SK-N-SH (cell line): ENCODE measurements at regions not wholly inside any gene's neighbourhood (a gene's known extent, or its start where the extent isn't known, plus 50 kb on each side); places are given as distances from the start of the nearest gene placed in this dataset.
"Not testable (repeated sequence)": the region's sequence is repeated elsewhere in the genome, so short reads cannot be mapped to it uniquely, and the experiment has no call there.

Experiments used
- CTCF ChIA-PET: fragments of 300-600, 350-600 bp; formaldehyde crosslinking; extraction: SDS; loops from one replicate; lab custom pipeline; 2021; lab: Yijun Ruan, JAX
- POLR2A ChIA-PET: fragments of 350-600 bp; sonication (Branson Sonifier 250); formaldehyde crosslinking; extraction: SDS; loops from one replicate; lab custom pipeline; 2020; ENCODE audit warnings: antibody characterized with exemption, inconsistent platforms; lab: Yijun Ruan, JAX
- DNase-seq: peaks from one replicate; pipeline ENCODE4 v3.0.0; 2012
- H2AFZ ChIP-seq: fragments of 200-600 bp; sonication (generic); 2 replicates; pipeline ENCODE4 v1.8.1; 2016; ENCODE audit warnings: antibody characterized with exemption, mild to moderate bottlenecking, low read depth
- H3F3A ChIP-seq: fragments of 200-600 bp; sonication (generic); replicated peaks from 2 replicates; pipeline ENCODE3; 2016; ENCODE audit warnings: antibody characterized with exemption, mild to moderate bottlenecking; ENCODE audit not compliant: insufficient read depth
- H3K27ac ChIP-seq, 2 experiments: fragments of 200-500 bp in 1 of 2; fragments of 200-600 bp in 1 of 2; sonication (Bioruptor generic) in 1 of 2; sonication (generic), shearing (Covaris generic) in 1 of 2; 2 replicates each; pipeline versions ENCODE4 v1.5.1 to v1.6.1; 2014 to 2016; ENCODE audit warnings: low read depth in 2 of 2, inconsistent platforms in 1 of 2, low read length in 1 of 2, mild to moderate bottlenecking in 1 of 2, mixed read lengths in 1 of 2
- H3K27me3 ChIP-seq: fragments of 200-600 bp; sonication (generic), shearing (Covaris generic); 2 replicates; pipeline ENCODE4 v1.6.1; 2016; ENCODE audit warnings: mixed run types; ENCODE audit not compliant: insufficient read depth
- H3K36me3 ChIP-seq, 2 experiments: fragments of 200-500 bp in 1 of 2; fragments of 200-600 bp in 1 of 2; sonication (Bioruptor generic) in 1 of 2; sonication (generic) in 1 of 2; replicated peaks in 1 of 2; 2 replicates each; pipeline versions ENCODE3 to v1.5.1; 2014 to 2016; ENCODE audit warnings: low read length in 1 of 2, mild to moderate bottlenecking in 1 of 2; ENCODE audit not compliant: insufficient read depth in 2 of 2, control insufficient read depth in 1 of 2
- H3K4me1 ChIP-seq, 2 experiments: fragments of 200-500 bp in 1 of 2; fragments of 200-600 bp in 1 of 2; sonication (Bioruptor generic) in 1 of 2; sonication (generic), shearing (Covaris generic) in 1 of 2; 2 replicates each; pipeline versions ENCODE4 v1.5.1 to v1.6.1; 2014 to 2016; ENCODE audit warnings: low read depth in 1 of 2, low read length in 1 of 2, mixed run types in 1 of 2; ENCODE audit not compliant: insufficient read depth in 2 of 2, control insufficient read depth in 1 of 2
- H3K4me2 ChIP-seq: fragments of 200-600 bp; sonication (generic), shearing (Covaris generic); 2 replicates; pipeline ENCODE4 v1.6.1; 2017; ENCODE audit warnings: mixed run types
- H3K4me3 ChIP-seq, 2 experiments: fragments of 200-500 bp in 1 of 2; fragments of 200-600 bp in 1 of 2; sonication (Bioruptor generic) in 1 of 2; sonication (generic), shearing (Covaris generic) in 1 of 2; 2 replicates each; pipeline versions ENCODE4 v1.5.1 to v1.8.1; 2014 to 2016; ENCODE audit warnings: low read depth in 2 of 2, inconsistent platforms in 1 of 2, low read length in 1 of 2, mild to moderate bottlenecking in 1 of 2, mixed read lengths in 1 of 2, moderate library complexity in 1 of 2
- H3K79me2 ChIP-seq: fragments of 200-600 bp; sonication (generic); 2 replicates; pipeline ENCODE4 v1.8.1; 2017; ENCODE audit warnings: mild to moderate bottlenecking; ENCODE audit not compliant: insufficient read depth
- H3K9ac ChIP-seq: fragments of 200-600 bp; sonication (generic); 2 replicates; pipeline ENCODE4 v1.6.1; 2017; ENCODE audit warnings: mixed run types
- H3K9me2 ChIP-seq: fragments of 200-600 bp; sonication (generic); 2 replicates; pipeline ENCODE4 v1.6.1; 2017; ENCODE audit warnings: mixed run types
- H3K9me3 ChIP-seq: fragments of 200-600 bp; sonication (generic); 2 replicates; pipeline ENCODE4 v1.6.1; 2017; ENCODE audit warnings: mixed run types, mild to moderate bottlenecking, moderate library complexity
- H4K20me1 ChIP-seq: fragments of 200-600 bp; sonication (generic); 2 replicates; pipeline ENCODE4 v1.6.1; 2017; ENCODE audit warnings: mild to moderate bottlenecking, mixed run types; ENCODE audit not compliant: insufficient read depth
- CTCF ChIP-seq: fragments of 200-600 bp; sonication (generic); IDR thresholded peaks from 2 replicates; pipeline ENCODE4 v1.6.1; 2017; ENCODE audit warnings: antibody characterized with exemption, mild to moderate bottlenecking, moderate library complexity
- EP300 ChIP-seq, 2 experiments: IDR thresholded peaks; 2 replicates each; pipeline versions ENCODE4 v1.4.0 to v1.6.1; 2012; ENCODE audit warnings: borderline replicate concordance in 1 of 2, low read depth in 1 of 2, low read length in 1 of 2
- IRF3 ChIP-seq: fragments of 150-350 bp; IDR thresholded peaks from 2 replicates; pipeline ENCODE4 v1.6.1; 2016; ENCODE audit warnings: mild to moderate bottlenecking, low read depth, low read length
- JUND ChIP-seq: IDR thresholded peaks from 2 replicates; pipeline ENCODE4 v1.4.0; 2012
- MEF2A ChIP-seq: IDR thresholded peaks from 2 replicates; pipeline ENCODE4 v1.4.0; 2012; ENCODE audit warnings: low read depth, borderline replicate concordance
- USF2 ChIP-seq: fragments of 150-350 bp; IDR thresholded peaks from 2 replicates; pipeline ENCODE4 v1.6.1; 2017; ENCODE audit warnings: antibody characterized with exemption, low read length, low read depth, borderline replicate concordance
- WGBS: methylation state at CpG from one replicate; pipeline ENCODE4 v1.1.6; 2017; ENCODE audit warnings: low lambda C conversion rate; 5-methylcytosine and 5-hydroxymethylcytosine counted together

- H3K9me2 ChIP-seq: no peaks in the 10 kb centered on the region
- no peak overlapping the region for H3K27ac ChIP-seq
- no peaks in the 10 kb centered on the region for H3K27me3 ChIP-seq
- no peak for DNase-seq
- H3K36me3 ChIP-seq: peaks cover 0 to 5% of the 10 kb centered on the region in 2 experiments
- H3K9me3 ChIP-seq: no peaks in the 10 kb centered on the region
- TF ChIP-seq JUND (no peak), MEF2A (no peak), CTCF (no peak), USF2 (no peak), EP300 (IDR thresholded peaks at IDR 0.05; ENCODE audit: borderline replicate concordance in 1 of 2, low read depth in 1 of 2, low read length in 1 of 2) (no peak), IRF3 (no peak)
- H3K4me1 ChIP-seq: peaks cover 0 to 8% of the 10 kb centered on the region in 2 experiments; a peak in 3 of 4 replicates
- H3F3A ChIP-seq: no peaks in the 10 kb centered on the region
- no peak overlapping the region for H3K9ac ChIP-seq
- no peaks in the 10 kb centered on the region for H3K79me2 ChIP-seq
- no peak overlapping the region for H2AFZ ChIP-seq
- no peaks in the 10 kb centered on the region for H4K20me1 ChIP-seq
- H3K4me2 ChIP-seq: no peak overlapping the region
- ChIA-PET CTCF (no interaction called here), POLR2A (no interaction called here)
- no peak overlapping the region for H3K4me3 ChIP-seq
Measured at GRCh38 chr12:88367231-88367630, 213.0 kb downstream of the KITLG start.

GRCh38 chr12:88368077-88368476 is 212.2 kb downstream of the KITLG start:
- H3K9me3 ChIP-seq, POLR2A ChIA-PET: not testable (repeated sequence)

More at GRCh38 chr12:88368077-88368476, 212.2 kb downstream of the KITLG start:
- H2AFZ ChIP-seq, H3K27ac ChIP-seq, CTCF ChIA-PET, DNase-seq, H4K20me1 ChIP-seq, H3F3A ChIP-seq, H3K9ac ChIP-seq, H3K9me2 ChIP-seq, H3K4me3 ChIP-seq, H3K4me1 ChIP-seq, H3K79me2 ChIP-seq, H3K36me3 ChIP-seq, H3K4me2 ChIP-seq, H3K27me3 ChIP-seq: not testable (repeated sequence)
- 79% methylated on average over 5 of the region's 5 CpGs for WGBS
